Erythroblast (primary cell): ENCODE measurements at regions not wholly inside any gene's neighbourhood (a gene's known extent, or its start where the extent isn't known, plus 50 kb on each side); places are given as distances from the start of the nearest gene placed in this dataset.

Experiments
- DNase-seq, 2 experiments: peaks; one replicate each; lab custom pipeline; 2025; lab: John Stamatoyannopoulos, UW
- GATA1 ChIP-seq: IDR thresholded peaks from 2 replicates; pipeline ENCODE4 v1.6.1; 2011; ENCODE audit warnings: low read depth, mild to moderate bottlenecking, control low read depth, low read length, moderate library complexity
- POLR2A ChIP-seq: IDR thresholded peaks from 2 replicates; pipeline ENCODE4 v1.6.1; 2011; ENCODE audit warnings: mild to moderate bottlenecking, low read length

DNA sequence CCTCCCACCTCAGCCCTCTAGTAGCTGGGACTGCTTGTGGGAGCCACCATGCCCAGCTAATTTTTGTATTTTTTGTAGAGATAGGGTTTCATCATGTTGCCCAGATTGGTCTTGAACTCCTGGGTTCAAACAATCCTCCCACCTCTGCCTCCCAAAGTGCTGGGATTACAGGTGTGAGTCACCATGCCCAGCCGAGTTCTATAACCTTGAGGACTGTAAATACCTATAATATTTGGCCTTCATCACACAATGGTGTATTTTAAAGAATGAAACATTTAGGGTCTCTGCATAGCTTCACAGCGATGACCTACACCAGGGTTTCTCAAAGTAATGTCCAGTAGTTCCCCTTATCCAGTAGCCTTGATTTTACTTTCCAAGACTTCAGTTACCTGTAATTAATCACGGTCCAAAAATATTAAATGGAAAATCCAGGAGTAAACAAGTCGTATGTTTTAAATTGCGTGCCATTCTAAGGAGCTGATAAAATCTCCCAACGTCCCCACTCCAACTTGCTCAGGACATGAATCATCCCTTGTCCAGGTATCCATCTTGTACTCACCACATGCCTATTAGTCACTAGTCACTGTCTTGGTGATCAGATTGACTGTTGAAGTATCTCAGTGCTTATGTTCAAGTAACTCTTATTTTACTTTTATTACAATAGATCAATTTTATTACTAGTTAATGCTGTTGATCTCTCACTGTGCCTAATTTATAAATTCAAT lies 368.2 kb downstream of the BTG1 start:
- no peak for DNase-seq

DNA sequence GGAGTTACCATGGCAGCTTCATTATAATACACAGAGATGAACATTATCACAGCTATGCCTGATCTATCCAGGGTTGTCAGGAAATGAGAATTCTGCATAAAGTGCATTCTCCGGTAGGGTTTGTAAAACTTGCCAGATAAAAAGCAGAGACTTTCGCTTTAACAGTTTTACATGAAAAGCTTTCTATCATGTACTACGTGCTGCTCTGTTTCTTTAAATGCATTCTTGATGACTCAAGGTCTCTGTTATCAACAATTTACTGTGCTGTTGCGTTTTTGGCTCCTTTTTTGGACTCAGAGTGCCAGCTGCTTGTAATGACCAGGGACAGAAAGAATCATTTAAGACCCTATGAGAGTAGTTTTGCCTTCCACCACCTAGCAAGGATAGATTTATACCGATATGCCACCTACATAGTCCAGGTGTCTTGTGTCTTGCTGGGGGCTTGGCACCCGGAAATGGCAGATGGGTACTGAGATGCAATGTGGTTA lies 371.2 kb downstream of the BTG1 start:
- TF ChIP-seq GATA1 (no peak), POLR2A (no peak)
- no peak for DNase-seq

More for the DNA sequence above, 368.2 kb downstream of the BTG1 start:
- TF ChIP-seq GATA1: no peak
- no peak for TF ChIP-seq POLR2A

DNA sequence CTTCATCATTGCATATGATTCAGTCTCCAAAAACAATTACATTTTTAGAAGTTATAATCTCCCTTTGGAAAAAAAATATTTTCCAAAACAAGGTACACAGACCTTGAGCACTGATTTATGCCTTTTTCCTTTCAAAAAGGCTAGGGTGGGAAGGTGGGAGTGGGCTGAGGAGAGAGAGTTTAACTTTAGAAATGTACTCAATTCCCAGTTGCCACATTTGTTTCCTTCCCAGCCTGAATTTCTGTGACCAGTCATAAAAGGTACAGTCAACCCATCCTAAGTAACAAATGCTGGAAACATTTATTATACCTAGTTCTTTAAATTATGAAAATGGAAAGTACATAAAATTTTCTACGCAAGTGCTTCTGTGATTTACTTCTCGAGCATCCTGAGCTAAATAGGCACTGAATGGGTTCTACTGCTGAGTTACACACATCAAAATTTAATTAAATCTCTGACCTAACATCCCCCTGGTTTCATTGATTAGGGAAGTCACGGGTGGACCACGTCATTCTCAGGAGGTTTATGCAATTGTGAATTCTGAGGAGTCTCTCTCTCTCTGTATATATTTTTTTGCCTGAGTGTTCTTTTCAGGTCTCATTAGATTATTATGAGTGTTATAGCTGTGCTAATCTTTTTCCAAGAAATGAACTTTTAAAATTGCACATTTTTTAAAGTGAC lies 371.8 kb downstream of the BTG1 start:
- no peak for DNase-seq
- TF ChIP-seq POLR2A (no peak), GATA1 (no peak)

DNA sequence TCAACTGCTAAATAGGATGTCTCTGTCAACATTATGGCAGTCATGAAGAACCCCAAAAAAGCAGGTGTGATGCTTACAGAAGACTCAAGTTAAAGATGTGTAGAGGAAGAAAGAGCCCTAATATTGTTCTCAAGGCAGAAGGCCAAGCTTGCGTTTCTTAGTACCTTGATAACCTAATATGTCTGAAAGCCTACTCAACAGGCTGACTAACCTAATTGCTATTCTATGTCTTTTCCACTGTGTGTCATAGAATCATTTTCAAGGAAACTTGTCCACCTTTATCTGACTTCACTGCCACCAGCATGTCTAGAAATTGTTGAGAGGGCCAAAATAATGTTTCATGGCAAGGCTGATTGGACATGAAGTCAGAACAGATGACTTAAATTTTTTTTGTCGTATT lies 373.2 kb downstream of the BTG1 start:
- no peak for DNase-seq
- TF ChIP-seq POLR2A: no peak

DNA sequence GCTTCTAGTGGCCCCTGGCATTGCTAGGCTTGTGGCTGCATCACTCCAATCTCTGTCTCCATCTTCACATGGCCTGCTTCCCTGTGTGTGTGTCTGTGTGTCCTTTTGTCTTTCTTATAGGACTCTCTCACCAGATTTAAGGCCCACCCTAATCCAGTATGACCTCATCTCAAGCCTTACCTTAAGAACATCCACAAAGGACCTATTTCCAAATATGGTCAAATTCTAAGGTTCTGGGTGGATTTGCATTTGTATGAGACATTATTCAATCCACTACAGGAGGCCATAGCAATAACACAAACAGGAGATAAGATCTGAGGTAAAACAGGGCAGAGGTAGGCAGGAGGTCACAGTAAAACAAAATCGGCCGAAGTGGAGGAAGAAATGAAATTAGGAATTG lies 375.9 kb downstream of the BTG1 start:
- no peak for DNase-seq
- no peak for TF ChIP-seq GATA1
- no peak for TF ChIP-seq POLR2A

DNA sequence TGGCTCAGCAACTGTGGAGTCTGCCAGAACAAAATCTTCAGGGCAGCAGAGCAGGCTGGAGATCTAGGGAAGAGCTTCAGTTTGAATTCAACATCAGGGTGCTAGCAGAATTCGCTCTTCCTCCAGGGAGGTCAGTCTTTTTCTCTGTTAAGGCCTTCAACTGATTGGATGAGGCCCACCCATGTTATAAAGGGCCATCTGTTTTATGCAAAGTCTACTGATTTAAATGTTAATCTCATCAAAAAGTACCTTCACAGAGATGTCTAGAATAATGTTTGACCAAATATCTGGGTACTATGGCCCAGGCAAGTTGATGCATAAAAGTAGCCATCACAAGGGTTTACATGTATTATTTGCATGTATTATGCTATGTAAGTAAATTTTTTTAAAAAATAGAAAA lies 378.4 kb downstream of the BTG1 start:
- TF ChIP-seq GATA1 (no peak), POLR2A (no peak)
- DNase-seq: no peak

DNA sequence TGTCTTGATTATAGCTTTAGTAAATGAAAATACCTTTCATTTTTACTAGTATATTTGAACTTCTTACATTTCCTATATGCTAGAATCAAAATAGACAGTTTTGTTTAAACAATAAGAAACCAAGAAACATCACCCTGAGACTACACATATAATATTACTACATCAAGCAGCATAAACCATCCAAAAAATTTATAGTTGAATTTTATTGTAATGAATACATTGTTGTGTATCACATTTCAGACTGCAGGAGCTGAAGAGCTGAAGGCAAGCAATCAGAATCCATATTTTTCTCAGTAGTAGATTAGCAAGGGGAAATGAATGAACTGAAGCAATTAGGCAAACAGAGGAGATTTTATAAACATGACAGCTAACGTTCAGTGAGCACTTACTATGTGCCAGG lies 379.2 kb downstream of the BTG1 start:
- TF ChIP-seq POLR2A (no peak), GATA1 (no peak)
- DNase-seq: no peak

DNA sequence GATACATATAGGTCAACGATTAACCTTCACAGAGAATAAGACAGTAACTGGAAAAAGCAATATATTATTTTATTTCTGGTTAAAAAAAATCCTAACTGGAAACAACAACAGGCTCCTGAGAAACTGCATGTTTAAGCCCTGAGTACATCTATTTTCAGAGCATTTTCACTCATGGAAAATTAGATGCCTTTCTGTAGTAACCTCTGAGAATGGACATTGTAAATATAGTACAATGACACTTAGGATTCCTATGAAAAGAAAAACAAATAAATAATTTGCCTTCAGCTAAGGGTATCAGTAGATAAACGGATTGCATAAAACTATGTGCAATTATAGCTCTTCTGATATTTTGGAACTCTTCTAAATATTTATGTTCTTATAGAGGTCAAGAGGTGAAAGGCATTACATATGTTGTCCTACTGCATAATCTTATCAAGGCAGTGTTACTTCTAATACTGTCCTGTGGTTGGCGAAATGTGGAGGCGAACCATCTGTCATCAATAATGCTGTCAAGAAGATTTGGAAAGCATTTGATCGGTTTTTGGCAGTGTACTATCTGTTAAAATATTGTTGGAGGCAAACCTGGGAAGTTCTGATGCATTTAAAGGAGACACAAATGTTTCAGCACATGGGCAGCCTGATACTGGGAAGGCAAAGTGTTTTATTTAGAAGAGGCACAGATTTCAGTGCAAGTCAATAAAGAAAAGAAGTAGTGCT lies 381.8 kb downstream of the BTG1 start:
- DNase-seq: no peak
- TF ChIP-seq GATA1 (no peak), POLR2A (no peak)

DNA sequence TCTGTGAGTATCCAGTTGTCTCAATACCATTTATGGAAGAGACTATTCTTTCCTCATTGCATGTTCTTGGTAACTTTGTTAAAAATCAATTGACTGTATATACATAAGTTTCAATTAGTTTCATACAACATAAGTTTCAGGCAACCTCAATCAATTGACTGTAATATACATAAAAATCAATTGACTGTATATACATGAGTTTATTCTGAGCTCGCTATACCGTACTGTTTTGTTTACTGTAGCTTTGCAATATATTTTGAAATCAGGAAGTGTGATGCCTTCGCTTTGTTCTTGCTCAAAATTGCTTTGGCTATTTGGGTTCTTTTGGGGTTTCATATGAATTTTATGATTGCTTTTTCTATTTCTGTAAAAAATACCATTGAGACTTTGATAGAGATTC lies 392.0 kb downstream of the BTG1 start:
- DNase-seq: no peak

DNA sequence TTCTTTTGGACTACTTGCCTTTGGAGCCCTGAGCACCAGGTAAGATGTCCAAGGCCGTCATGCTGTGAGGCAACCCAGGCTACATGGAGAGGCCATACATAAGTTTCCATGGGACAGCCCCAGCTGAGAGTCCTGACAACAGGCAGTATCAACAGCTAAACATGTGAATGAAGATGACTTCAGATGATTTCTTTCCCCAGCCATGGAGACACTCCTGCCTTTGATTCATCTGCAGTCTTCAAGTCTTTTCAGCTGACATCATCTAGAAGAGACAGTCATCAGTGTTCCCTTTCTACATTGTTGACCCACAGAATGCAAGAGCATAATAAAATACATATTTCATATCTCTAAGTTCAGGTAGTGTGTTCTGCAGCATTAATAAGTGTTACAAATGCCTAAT lies 398.7 kb downstream of the BTG1 start:
- TF ChIP-seq GATA1 (no peak), POLR2A (no peak)
- DNase-seq: no peak

More for the DNA sequence above, 392.0 kb downstream of the BTG1 start:
- TF ChIP-seq POLR2A (no peak), GATA1 (no peak)

DNA sequence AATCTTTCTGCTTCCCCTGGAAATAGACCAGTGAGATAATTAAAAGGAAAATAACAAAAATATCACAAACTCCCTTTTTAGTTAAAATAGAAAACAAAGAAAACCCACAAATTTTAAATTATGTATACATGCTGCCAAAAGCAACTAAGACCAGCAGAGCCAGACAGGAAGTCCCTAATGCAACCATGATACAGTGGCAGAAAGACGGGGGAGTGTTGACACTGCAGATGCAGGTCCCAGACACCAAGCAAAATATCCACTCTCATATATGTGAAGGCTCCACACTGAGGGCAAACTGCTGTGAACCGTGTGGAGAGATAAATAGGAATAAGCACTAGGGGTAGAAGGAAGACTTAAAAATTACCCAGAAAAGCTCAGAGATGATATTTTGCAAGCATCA lies 401.0 kb downstream of the BTG1 start:
- TF ChIP-seq GATA1 (no peak), POLR2A (no peak)
- no peak for DNase-seq

DNA sequence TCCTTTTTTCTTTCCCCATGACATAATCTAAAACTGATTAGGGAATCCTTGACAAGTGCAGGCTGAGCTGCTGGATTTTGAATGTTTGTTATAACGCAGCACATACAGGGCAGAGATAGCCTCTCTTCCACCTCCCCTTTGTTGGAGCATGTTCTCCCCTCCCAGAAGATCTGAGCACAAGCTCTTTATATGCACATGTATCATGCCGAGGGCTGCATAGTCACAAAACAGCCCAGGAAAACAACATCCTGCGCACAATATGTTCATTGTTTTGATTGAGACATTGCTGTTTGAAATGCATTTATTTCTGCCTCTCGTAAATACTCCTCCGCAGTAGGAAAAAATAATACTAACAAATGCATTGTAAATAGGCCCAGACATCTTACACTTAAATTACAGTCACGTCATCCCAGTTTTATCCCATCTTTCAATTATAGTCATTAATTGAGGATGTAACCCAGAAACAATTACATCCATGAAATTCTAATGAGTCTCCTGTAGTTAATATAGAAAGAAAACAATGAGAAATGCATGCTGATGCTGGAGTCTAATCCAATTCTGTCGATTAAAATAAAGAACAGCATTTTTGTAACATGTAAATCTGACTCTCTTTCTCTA lies 401.8 kb downstream of the BTG1 start:
- TF ChIP-seq POLR2A (no peak), GATA1 (no peak)

DNA sequence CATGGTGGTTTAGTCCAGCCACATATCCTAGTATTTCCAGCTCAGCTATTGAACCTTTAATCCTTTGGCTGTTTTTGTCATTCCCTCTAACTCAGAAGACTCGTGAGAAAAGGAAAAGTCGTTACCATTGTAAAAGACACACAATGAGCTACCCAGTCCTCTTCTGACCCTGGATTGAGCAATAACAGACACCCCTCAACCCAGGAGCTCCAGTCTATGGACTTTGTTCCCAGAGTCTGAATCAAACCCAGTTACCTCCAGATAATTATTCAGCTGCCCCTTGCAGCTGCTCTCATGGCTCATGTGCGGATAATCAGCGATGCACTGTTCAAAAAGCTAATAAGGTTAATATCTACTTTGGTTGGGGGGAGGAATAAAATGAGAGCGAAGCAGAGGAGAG lies 402.4 kb downstream of the BTG1 start:
- TF ChIP-seq POLR2A (no peak), GATA1 (no peak)
- DNase-seq: no peak

More for the DNA sequence above, 401.8 kb downstream of the BTG1 start:
- DNase-seq: no peak
